ENCODE measurements at regions not wholly inside any gene's neighbourhood (a gene's known extent, or its start where the extent isn't known, plus 50 kb on each side); places are given as distances from the start of the nearest gene placed in this dataset.

DNA sequence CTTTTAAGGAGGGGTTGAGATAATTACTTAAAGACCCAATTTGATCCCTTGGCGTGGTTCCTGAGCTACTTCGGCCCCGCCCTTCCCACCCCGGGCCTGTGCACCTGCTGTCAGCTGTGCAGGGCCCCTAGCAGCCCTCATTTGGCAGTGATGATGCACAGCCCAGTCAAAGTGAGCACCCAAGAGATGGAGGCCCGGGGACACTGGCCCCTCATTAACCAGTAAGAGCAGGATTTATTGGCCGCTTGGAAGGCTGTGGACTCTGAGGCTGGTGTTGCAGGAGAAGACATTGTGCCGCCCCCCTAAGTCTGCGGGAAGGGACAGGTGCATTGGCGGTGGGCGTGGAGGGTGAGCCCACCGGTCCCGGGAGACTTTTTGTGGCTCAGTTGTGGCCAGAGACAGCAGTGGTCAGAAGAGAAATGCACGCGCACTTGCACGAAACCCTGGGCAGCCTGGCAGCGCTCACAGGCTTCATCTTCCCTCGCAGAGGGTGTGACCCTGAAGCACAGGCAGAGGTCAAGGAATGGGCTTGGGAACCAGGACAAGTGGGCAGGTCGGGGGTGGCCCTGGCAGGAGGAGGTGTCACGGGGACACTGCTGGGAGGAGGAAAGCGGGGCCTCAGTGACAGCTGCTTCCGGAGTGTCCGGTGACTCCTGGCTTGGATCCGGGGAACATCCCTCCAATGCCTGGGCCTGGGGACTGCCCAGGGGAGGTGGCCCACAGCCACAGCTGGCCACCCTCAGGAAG is 74.0 kb upstream of the RXRA start:
- no peaks in the 10 kb centered on the region for H3K9me2 ChIP-seq (ENCODE audit: insufficient read depth, low read length)
- no peak for DNase-seq (ENCODE audit: low spot score)
- H3K79me2 ChIP-seq (ENCODE audit: insufficient read depth, low read depth, low read length): no peaks in the 10 kb centered on the region
- H4K20me1 ChIP-seq (ENCODE audit: insufficient read depth, low read length): no peaks in the 10 kb centered on the region
- H2AFZ ChIP-seq (ENCODE audit: low read length): no peak overlapping the region
- intact Hi-C loops (cut with micrococcal nuclease; ENCODE audit: unreplicated experiment): no loop called here
- POLR2A ChIA-PET: no interaction called here
- CTCF ChIA-PET (ENCODE audit: unreplicated experiment): no interaction called here
- H3K4me3 ChIP-seq (ENCODE audit: low read depth, low read length, poor library complexity, severe bottlenecking): no peak overlapping the region
- H3K27ac ChIP-seq (ENCODE audit: low read depth, low read length, poor library complexity, severe bottlenecking): no peak overlapping the region
- H3K9me3 ChIP-seq (ENCODE audit: low read length): peaks cover 8% of the 10 kb centered on the region; the same call in 1 of the 2 replicates
- H3K36me3 ChIP-seq (ENCODE audit: insufficient read depth, low read length): no peaks in the 10 kb centered on the region
- TF ChIP-seq EZH2phosphoT487 (IDR thresholded peaks at IDR 0.05; ENCODE audit: borderline replicate concordance, low read depth, low read length) (no peak), CTCF (conservative IDR thresholded peaks at IDR 0.05; ENCODE audit: low read length) (no peak)
- no peak overlapping the region for H3K4me2 ChIP-seq (ENCODE audit: low read length)
- H3K4me1 ChIP-seq (ENCODE audit: insufficient read depth, low read length, poor library complexity, severe bottlenecking): no peaks in the 10 kb centered on the region
- BruUV-seq (replicated peaks): no TSS peak

DNA sequence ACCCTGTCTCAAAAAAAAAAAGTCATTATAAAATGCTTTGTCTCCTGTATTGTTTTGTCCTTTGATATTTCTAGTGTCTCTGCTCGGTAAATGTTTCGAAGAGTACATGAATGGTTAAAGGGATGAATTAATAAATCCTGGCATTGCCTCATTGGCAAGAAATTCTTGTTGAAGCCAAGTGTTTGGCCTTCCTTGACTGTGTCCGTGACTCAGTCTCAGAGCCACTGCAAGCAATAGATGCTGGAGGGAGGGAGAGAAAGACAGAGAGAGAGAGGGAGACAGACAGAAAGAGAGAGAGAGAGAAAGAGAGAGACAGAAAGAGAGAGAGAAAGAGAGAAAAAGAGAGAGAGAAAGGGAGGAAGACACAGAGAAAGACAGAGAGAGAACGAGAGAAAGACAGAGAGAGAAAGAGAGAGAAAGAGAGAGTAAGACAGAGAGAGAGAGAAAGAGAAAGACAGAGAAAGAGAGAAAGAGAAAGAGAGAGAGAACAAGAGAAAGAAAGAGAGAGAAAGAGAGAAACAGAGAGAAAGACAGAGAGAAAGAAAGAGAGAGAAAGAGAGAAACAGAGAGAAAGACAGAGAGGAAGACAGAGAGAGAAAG is 72.5 kb upstream of the RXRA start:
- POLR2A ChIA-PET: interaction anchor here (0.7 kb wide), 1 partner anchor 131 kb away, joined by 3 read pairs; no protein-coding TSS in a partner anchor
- no peaks in the 10 kb centered on the region for H3K9me3 ChIP-seq (ENCODE audit: low read length)
- no peaks in the 10 kb centered on the region for H4K20me1 ChIP-seq (ENCODE audit: insufficient read depth, low read length)
- H3K4me3 ChIP-seq (ENCODE audit: low read depth, low read length, poor library complexity, severe bottlenecking): no peak overlapping the region
- no peaks in the 10 kb centered on the region for H3K79me2 ChIP-seq (ENCODE audit: insufficient read depth, low read depth, low read length)
- H2AFZ ChIP-seq (ENCODE audit: low read length): no peak overlapping the region
- no peaks in the 10 kb centered on the region for H3K4me1 ChIP-seq (ENCODE audit: insufficient read depth, low read length, poor library complexity, severe bottlenecking)
- intact Hi-C loops (cut with micrococcal nuclease; ENCODE audit: unreplicated experiment): no loop called here
- BruUV-seq (replicated peaks): no TSS peak
- TF ChIP-seq EZH2phosphoT487 (IDR thresholded peaks at IDR 0.05; ENCODE audit: borderline replicate concordance, low read depth, low read length) (no peak), CTCF (conservative IDR thresholded peaks at IDR 0.05; ENCODE audit: low read length) (no peak)
- no peak overlapping the region for H3K4me2 ChIP-seq (ENCODE audit: low read length)
- no peaks in the 10 kb centered on the region for H3K9me2 ChIP-seq (ENCODE audit: insufficient read depth, low read length)
- H3K27ac ChIP-seq (ENCODE audit: low read depth, low read length, poor library complexity, severe bottlenecking): no peak overlapping the region
- CTCF ChIA-PET (ENCODE audit: unreplicated experiment): no interaction called here
- no peaks in the 10 kb centered on the region for H3K36me3 ChIP-seq (ENCODE audit: insufficient read depth, low read length)
- no peak for DNase-seq (ENCODE audit: low spot score)

DNA sequence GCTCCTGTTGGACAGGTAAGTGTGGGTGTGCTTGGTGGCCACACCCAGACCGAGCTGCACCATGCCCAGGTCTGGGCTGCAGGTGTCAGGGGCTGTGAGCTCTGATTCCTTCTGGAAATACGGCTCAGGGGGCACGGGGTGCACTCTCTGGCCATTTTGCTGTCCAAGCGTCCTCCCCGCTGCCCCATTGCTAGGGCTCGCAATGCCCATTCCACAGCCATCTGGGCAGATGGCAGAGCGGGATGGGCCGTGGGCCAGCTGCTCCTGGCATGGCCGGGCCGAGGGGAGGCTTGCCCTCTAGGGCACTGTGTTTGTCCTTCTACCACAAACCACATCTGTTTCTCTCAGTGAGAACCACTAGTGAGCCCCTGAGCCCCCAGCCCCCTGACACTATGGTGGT is 67.9 kb upstream of the RXRA start:
- POLR2A ChIA-PET: no interaction called here
- Histone ChIP-seq H3K9me3 (ENCODE audit: low read length) (no peaks in the 10 kb centered on the region), H3K79me2 (ENCODE audit: insufficient read depth, low read depth, low read length) (no peaks in the 10 kb centered on the region), H3K9me2 (ENCODE audit: insufficient read depth, low read length) (no peaks in the 10 kb centered on the region), H3K27ac (ENCODE audit: low read depth, low read length, poor library complexity, severe bottlenecking) (no peak overlapping the region), H3K4me1 (ENCODE audit: insufficient read depth, low read length, poor library complexity, severe bottlenecking) (no peaks in the 10 kb centered on the region), H3K36me3 (ENCODE audit: insufficient read depth, low read length) (no peaks in the 10 kb centered on the region), H3K4me2 (ENCODE audit: low read length) (no peak overlapping the region), H4K20me1 (ENCODE audit: insufficient read depth, low read length) (no peaks in the 10 kb centered on the region), H3K4me3 (ENCODE audit: low read depth, low read length, poor library complexity, severe bottlenecking) (no peak overlapping the region), H2AFZ (ENCODE audit: low read length) (no peak overlapping the region)
- intact Hi-C loops (cut with micrococcal nuclease; ENCODE audit: unreplicated experiment): no loop called here
- DNase-seq (ENCODE audit: low spot score): no peak
- CTCF ChIA-PET (ENCODE audit: unreplicated experiment): no interaction called here
- no TSS peak for BruUV-seq (replicated peaks)
- TF ChIP-seq CTCF (conservative IDR thresholded peaks at IDR 0.05; ENCODE audit: low read length): no peak
- no peak for TF ChIP-seq EZH2phosphoT487 (IDR thresholded peaks at IDR 0.05; ENCODE audit: borderline replicate concordance, low read depth, low read length)

Data from OCI-LY7 (cell line).